Astrocyte (in vitro differentiated cells and primary cell): ENCODE measurements at regions not wholly inside any gene's neighbourhood (a gene's known extent, or its start where the extent isn't known, plus 50 kb on each side); places are given as distances from the start of the nearest gene placed in this dataset.

ENCODE experiments used
- DNase-seq: peaks from one replicate; pipeline ENCODE4 v3.0.0-alpha.2; 2010; ENCODE audit warnings: low read depth
- FAIRE-seq: peaks from 2 replicates; lab custom pipeline; 2011; peaks lifted over from hg19 to GRCh38; lab: Jason Lieb, UNC
- H2AFZ ChIP-seq: 2 replicates; pipeline ENCODE4 v1.6.0; 2012; ENCODE audit warnings: low read depth, low read length, inconsistent platforms
- H3K27ac ChIP-seq: 2 replicates; pipeline ENCODE4 v1.5.1; 2011; ENCODE audit warnings: low read depth, low read length, inconsistent platforms
- H3K27me3 ChIP-seq: 2 replicates; pipeline ENCODE4 v1.6.0; 2011; ENCODE audit warnings: low read length, inconsistent platforms; ENCODE audit not compliant: insufficient read depth
- H3K36me3 ChIP-seq: 2 replicates; pipeline ENCODE4 v1.5.1; 2011; ENCODE audit warnings: low read length, inconsistent platforms; ENCODE audit not compliant: insufficient read depth
- H3K4me1 ChIP-seq: 2 replicates; pipeline ENCODE4 v1.5.1; 2011; ENCODE audit warnings: low read length, inconsistent platforms; ENCODE audit not compliant: insufficient read depth
- H3K4me2 ChIP-seq: 2 replicates; pipeline ENCODE4 v1.6.0; 2012; ENCODE audit warnings: low read length, inconsistent platforms
- H3K4me3 ChIP-seq: 2 replicates; pipeline ENCODE4 v1.5.1; 2011; ENCODE audit warnings: low read depth, mild to moderate bottlenecking, low read length, inconsistent platforms; ENCODE audit not compliant: insufficient read depth
- H3K79me2 ChIP-seq: 2 replicates; pipeline ENCODE4 v1.6.0; 2012; ENCODE audit warnings: mild to moderate bottlenecking, low read length, inconsistent platforms; ENCODE audit not compliant: insufficient read depth
- H3K9ac ChIP-seq: 2 replicates; pipeline ENCODE4 v1.6.0; 2012; ENCODE audit warnings: mild to moderate bottlenecking, low read length, inconsistent platforms
- H3K9me3 ChIP-seq: 2 replicates; pipeline ENCODE4 v1.5.1; 2012; ENCODE audit warnings: low read depth, mild to moderate bottlenecking, low read length, inconsistent platforms; ENCODE audit not compliant: insufficient read depth
- H4K20me1 ChIP-seq: 2 replicates; pipeline ENCODE4 v1.6.0; 2012; ENCODE audit warnings: low read length, inconsistent platforms; ENCODE audit not compliant: insufficient read depth
- H3K27ac Mint-ChIP-seq: one replicate; pipeline ENCODE4 v1.8.0; 2021; ENCODE audit warnings: mild to moderate bottlenecking, mixed read lengths; ENCODE audit not compliant: unreplicated experiment
- H3K27me3 Mint-ChIP-seq: one replicate; pipeline ENCODE4 v1.8.0; 2021; ENCODE audit warnings: low read depth, mixed read lengths; ENCODE audit not compliant: unreplicated experiment
- H3K36me3 Mint-ChIP-seq: one replicate; pipeline ENCODE4 v1.8.0; 2021; ENCODE audit warnings: low read depth, mixed read lengths; ENCODE audit not compliant: unreplicated experiment
- H3K4me1 Mint-ChIP-seq: one replicate; pipeline ENCODE4 v1.8.0; 2021; ENCODE audit warnings: low read depth, mixed read lengths; ENCODE audit not compliant: unreplicated experiment
- H3K4me3 Mint-ChIP-seq: one replicate; pipeline ENCODE4 v1.8.0; 2021; ENCODE audit warnings: mild to moderate bottlenecking, moderate library complexity, mixed read lengths; ENCODE audit not compliant: unreplicated experiment
- H3K9me3 Mint-ChIP-seq: one replicate; pipeline ENCODE4 v1.8.0; 2021; ENCODE audit warnings: mild to moderate bottlenecking, mixed read lengths; ENCODE audit not compliant: unreplicated experiment
- EZH2 ChIP-seq: IDR thresholded peaks from 2 replicates; pipeline ENCODE4 v1.6.1; 2012; ENCODE audit warnings: mild to moderate bottlenecking, low read length, inconsistent platforms; ENCODE audit not compliant: insufficient read depth
- TF ChIP-seq, protein P1 (sequence below): IDR thresholded peaks from 2 replicates; pipeline ENCODE4 v1.5.1; 2011; ENCODE audit warnings: low read depth, mild to moderate bottlenecking, inconsistent platforms, low read length, moderate library complexity; ENCODE audit not compliant: insufficient read depth

DNA sequence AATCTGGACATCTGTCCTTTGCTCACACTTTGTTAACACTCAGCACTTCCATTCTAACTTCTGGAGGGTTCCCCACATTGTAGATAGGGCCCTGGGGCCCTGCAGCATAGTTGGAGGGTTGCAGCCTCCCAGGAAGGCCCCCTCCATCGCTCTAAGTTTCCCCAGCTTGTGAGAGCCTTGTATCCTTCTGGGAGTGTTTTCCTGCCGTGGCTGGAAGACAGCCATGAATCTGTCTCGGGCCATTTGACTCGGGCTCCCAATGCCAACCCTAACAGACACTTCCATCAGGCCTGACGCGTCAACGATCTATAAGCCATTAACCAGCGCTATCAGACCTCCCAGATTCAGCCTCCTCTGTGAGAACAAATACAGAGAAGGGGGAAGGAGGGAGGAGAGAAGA, 263.7 kb upstream of the RPL38 start:
- Histone ChIP-seq H3K27ac (no peak overlapping the region), H3K27me3 (no peaks in the 10 kb centered on the region), H3K4me3 (no peak overlapping the region), H3K4me1 (no peaks in the 10 kb centered on the region), H3K36me3 (no peaks in the 10 kb centered on the region), H3K4me2 (no peak overlapping the region), H3K9me3 (no peaks in the 10 kb centered on the region), H3K79me2 (no peaks in the 10 kb centered on the region), H3K9ac (no peak overlapping the region), H4K20me1 (no peaks in the 10 kb centered on the region), H2AFZ (no peak overlapping the region)
- Mint-ChIP-seq H3K4me3 (no peak overlapping the region), H3K4me1 (peaks cover 7% of the 10 kb centered on the region), H3K27me3 (peaks cover 67% of the 10 kb centered on the region), H3K27ac (no peak overlapping the region), H3K36me3 (no peaks in the 10 kb centered on the region), H3K9me3 (peaks cover 2% of the 10 kb centered on the region)
- FAIRE-seq: no peak
- DNase-seq: no peak
- TF ChIP-seq, protein P1, sequence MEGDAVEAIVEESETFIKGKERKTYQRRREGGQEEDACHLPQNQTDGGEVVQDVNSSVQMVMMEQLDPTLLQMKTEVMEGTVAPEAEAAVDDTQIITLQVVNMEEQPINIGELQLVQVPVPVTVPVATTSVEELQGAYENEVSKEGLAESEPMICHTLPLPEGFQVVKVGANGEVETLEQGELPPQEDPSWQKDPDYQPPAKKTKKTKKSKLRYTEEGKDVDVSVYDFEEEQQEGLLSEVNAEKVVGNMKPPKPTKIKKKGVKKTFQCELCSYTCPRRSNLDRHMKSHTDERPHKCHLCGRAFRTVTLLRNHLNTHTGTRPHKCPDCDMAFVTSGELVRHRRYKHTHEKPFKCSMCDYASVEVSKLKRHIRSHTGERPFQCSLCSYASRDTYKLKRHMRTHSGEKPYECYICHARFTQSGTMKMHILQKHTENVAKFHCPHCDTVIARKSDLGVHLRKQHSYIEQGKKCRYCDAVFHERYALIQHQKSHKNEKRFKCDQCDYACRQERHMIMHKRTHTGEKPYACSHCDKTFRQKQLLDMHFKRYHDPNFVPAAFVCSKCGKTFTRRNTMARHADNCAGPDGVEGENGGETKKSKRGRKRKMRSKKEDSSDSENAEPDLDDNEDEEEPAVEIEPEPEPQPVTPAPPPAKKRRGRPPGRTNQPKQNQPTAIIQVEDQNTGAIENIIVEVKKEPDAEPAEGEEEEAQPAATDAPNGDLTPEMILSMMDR: no peak

DNA sequence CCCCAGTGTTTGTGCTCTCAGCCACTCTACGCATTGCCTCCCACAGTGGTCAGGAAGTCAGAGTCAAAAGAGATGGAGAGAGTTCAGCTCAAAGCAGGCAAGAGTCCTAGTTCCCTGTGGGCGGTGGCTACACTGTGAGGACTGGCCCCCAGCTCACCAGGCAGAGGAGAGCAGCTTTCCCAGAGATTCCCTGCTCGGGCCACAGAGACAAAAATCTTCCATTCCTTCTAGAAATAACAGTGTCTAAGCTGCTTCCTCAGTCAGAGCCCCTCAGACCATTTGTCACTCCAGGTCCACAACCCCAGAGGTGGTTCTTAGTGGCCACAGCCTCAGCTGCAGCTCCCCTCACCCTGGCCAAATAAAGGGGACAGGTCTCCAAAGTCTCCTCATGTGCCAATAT, 263.0 kb upstream of the RPL38 start:
- no peaks in the 10 kb centered on the region for H3K36me3 Mint-ChIP-seq
- Histone ChIP-seq H2AFZ (no peak overlapping the region), H3K79me2 (no peaks in the 10 kb centered on the region), H3K27me3 (no peaks in the 10 kb centered on the region), H3K9ac (no peak overlapping the region), H3K9me3 (no peaks in the 10 kb centered on the region), H3K27ac (no peak overlapping the region), H3K36me3 (no peaks in the 10 kb centered on the region), H3K4me2 (no peak overlapping the region), H3K4me1 (no peaks in the 10 kb centered on the region), H3K4me3 (no peak overlapping the region), H4K20me1 (no peaks in the 10 kb centered on the region)
- no peak overlapping the region for H3K27ac Mint-ChIP-seq
- no peak for DNase-seq
- no peak for FAIRE-seq
- TF ChIP-seq EZH2: no peak
- TF ChIP-seq, protein P1: no peak
- H3K27me3 Mint-ChIP-seq: peaks cover 72% of the 10 kb centered on the region
- H3K4me1 Mint-ChIP-seq: no peaks in the 10 kb centered on the region
- H3K9me3 Mint-ChIP-seq: peaks cover 2% of the 10 kb centered on the region
- H3K4me3 Mint-ChIP-seq: no peak overlapping the region

DNA sequence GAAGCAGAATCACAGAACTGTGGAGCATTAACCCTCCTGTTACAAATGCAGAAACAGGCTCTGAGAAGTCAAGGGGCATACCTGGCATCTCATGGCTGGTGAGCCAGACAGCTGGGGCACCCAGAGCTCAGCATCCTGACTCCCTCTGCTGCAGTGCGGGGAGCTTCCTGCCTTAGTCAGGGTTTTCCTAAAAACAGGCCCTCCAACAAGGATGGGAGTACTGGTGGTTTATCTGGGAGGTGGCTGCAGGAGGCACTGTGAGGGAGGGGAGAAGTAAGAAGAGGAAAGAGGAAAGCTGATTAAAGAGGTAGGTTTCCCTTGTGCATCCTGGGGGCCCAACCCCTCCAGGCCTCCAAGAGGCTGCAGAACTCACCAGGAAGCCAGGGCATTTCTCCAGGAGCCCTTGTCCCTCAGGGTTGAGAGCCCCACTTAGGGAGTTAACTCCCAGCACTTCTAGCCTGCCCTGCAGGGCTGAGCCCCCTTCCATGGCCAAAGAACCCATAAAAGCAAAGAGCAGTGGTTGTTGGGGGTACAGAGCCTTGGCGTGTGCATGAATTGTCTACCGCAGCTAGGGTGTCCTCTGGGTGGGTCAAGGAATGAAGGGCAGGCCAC, 261.5 kb upstream of the RPL38 start:
- Histone ChIP-seq H3K4me3 (no peak overlapping the region), H3K4me1 (no peaks in the 10 kb centered on the region), H3K79me2 (no peaks in the 10 kb centered on the region), H3K36me3 (no peaks in the 10 kb centered on the region), H3K27ac (no peak overlapping the region), H3K9ac (no peak overlapping the region), H4K20me1 (no peaks in the 10 kb centered on the region), H3K27me3 (no peaks in the 10 kb centered on the region), H2AFZ (no peak overlapping the region), H3K4me2 (no peak overlapping the region), H3K9me3 (no peaks in the 10 kb centered on the region)
- DNase-seq: no peak
- Mint-ChIP-seq H3K4me1 (no peaks in the 10 kb centered on the region), H3K9me3 (peaks cover 2% of the 10 kb centered on the region), H3K36me3 (no peaks in the 10 kb centered on the region), H3K27ac (no peak overlapping the region), H3K27me3 (peaks cover 81% of the 10 kb centered on the region), H3K4me3 (no peak overlapping the region)
- no peak for FAIRE-seq
- TF ChIP-seq, protein P1: no peak
- TF ChIP-seq EZH2: no peak
